Effector memory CD4-positive, alpha-beta T cell (primary cell): ENCODE measurements at regions not wholly inside any gene's neighbourhood (a gene's known extent, or its start where the extent isn't known, plus 50 kb on each side); places are given as distances from the start of the nearest gene placed in this dataset.

Source experiments
- DNase-seq, 3 donors: peaks; one replicate each; pipeline ENCODE4 v3.0.0-alpha.2; 2020
- H3K27ac ChIP-seq: 2 replicates; pipeline ENCODE4 v1.7.0; 2013; ENCODE audit warnings: mild to moderate bottlenecking, low read length, moderate library complexity; ENCODE audit not compliant: insufficient read depth, poor library complexity, severe bottlenecking
- H3K27me3 ChIP-seq: replicated peaks from 2 replicates; pipeline ENCODE4 v1.7.0; 2013; ENCODE audit warnings: mild to moderate bottlenecking, low read length; ENCODE audit not compliant: insufficient read depth, control insufficient read depth, poor library complexity, severe bottlenecking
- H3K36me3 ChIP-seq: 2 replicates; pipeline ENCODE4 v1.7.0; 2013; ENCODE audit warnings: mild to moderate bottlenecking, low read length, moderate library complexity; ENCODE audit not compliant: control insufficient read depth, insufficient read depth
- H3K4me1 ChIP-seq: 2 replicates; pipeline ENCODE4 v1.7.0; 2013; ENCODE audit warnings: low read length, mild to moderate bottlenecking; ENCODE audit not compliant: control insufficient read depth, insufficient read depth, poor library complexity, severe bottlenecking
- H3K4me3 ChIP-seq: 2 replicates; pipeline ENCODE4 v1.7.0; 2013; ENCODE audit warnings: low read length, low read depth, mild to moderate bottlenecking; ENCODE audit not compliant: insufficient read depth, poor library complexity, severe bottlenecking
- H3K9me3 ChIP-seq: 2 replicates; pipeline ENCODE4 v1.7.0; 2013; ENCODE audit warnings: mild to moderate bottlenecking, low read length, moderate library complexity; ENCODE audit not compliant: control insufficient read depth

DNA sequence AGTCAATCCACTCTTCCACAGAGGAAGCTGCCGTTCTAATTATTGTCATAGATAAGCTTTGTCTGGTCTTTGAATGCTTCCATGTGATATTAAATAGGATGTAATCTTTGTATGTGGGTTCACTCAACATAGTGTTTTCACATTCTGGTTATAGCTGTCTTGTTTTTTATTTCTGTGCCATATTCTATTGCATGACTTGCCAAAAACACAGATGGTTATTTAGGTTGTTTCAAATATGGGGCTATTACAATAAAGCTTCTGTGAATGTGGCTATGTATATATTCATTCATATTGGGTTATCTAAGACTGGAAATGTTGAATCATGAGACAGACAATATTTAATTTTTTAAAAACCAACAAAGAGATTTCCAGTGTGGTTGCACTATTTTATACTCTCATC is 1109.3 kb upstream of the LRRTM3 start:
- no peak overlapping the region for H3K27ac ChIP-seq
- H3K27me3 ChIP-seq: no peaks in the 10 kb centered on the region
- no peak overlapping the region for H3K4me3 ChIP-seq
- no peaks in the 10 kb centered on the region for H3K4me1 ChIP-seq
- no peaks in the 10 kb centered on the region for H3K36me3 ChIP-seq
- no peaks in the 10 kb centered on the region for H3K9me3 ChIP-seq
- DNase-seq: no peak

DNA sequence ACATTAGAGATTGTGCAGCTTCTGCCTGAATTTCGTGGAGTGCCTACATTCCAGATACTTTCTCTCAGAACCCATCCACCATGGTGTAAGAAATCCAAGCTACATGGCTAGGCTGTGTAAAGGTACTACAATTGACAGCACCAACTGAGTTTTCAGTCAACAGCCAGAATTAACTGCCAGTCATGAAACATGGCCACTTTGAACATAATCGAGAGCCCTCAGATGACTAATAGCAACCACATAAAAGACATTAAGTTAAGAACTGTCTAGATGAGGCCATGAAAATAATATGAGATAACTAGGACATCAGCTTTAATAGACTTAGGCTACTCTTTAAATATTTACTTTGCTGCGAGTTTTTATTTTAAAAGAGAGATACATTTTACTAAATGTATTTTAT is 1106.8 kb upstream of the LRRTM3 start:
- Histone ChIP-seq H3K4me3 (no peak overlapping the region), H3K36me3 (no peaks in the 10 kb centered on the region), H3K27ac (no peak overlapping the region), H3K27me3 (no peaks in the 10 kb centered on the region), H3K9me3 (no peaks in the 10 kb centered on the region), H3K4me1 (no peaks in the 10 kb centered on the region)
- no peak for DNase-seq

DNA sequence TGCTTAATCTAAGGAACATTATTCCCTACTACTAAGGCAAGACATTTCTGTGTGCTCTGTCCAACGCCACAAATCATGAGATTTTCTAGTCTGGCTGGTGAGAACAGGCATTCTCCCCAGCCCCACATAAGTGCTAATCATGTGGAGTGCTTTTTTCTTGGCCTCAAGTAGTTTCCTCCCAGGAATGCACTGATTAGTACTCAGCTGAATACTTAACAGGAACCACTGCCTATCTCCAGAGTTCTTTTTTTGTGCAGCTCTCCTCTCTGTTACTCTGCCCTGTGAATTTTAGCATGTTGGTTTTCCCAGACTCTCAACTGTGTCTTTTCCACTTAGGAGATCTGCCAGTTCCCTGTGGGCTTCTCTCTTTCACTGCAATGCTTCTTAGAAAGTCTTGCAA is 1098.5 kb upstream of the LRRTM3 start:
- H3K27ac ChIP-seq: no peak overlapping the region
- DNase-seq: no peak
- H3K9me3 ChIP-seq: no peaks in the 10 kb centered on the region
- H3K4me3 ChIP-seq: no peak overlapping the region
- no peaks in the 10 kb centered on the region for H3K4me1 ChIP-seq
- no peaks in the 10 kb centered on the region for H3K27me3 ChIP-seq
- H3K36me3 ChIP-seq: no peaks in the 10 kb centered on the region

DNA sequence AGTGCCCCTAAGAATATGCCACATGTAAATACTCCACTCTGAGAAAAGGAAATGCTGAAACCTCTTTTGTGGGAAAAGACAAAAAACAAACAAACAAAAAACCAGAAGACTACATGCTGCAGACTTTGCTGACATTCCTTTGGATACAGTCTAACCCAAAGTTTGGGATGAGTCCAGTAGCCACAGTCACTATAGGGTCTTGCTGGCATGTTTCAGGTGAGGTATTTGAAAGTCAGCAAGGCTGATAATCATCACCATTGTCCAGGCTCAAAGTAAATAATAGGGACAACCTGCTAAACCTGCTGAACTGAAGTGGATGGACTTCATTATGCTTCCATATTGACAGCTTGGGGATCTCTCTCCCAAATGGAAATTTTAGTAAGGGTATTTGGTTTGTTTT is 1087.0 kb upstream of the LRRTM3 start:
- no peak for DNase-seq
- no peaks in the 10 kb centered on the region for H3K27me3 ChIP-seq
- H3K4me3 ChIP-seq: no peak overlapping the region
- H3K9me3 ChIP-seq: no peaks in the 10 kb centered on the region
- no peaks in the 10 kb centered on the region for H3K4me1 ChIP-seq
- no peaks in the 10 kb centered on the region for H3K36me3 ChIP-seq
- H3K27ac ChIP-seq: no peak overlapping the region

DNA sequence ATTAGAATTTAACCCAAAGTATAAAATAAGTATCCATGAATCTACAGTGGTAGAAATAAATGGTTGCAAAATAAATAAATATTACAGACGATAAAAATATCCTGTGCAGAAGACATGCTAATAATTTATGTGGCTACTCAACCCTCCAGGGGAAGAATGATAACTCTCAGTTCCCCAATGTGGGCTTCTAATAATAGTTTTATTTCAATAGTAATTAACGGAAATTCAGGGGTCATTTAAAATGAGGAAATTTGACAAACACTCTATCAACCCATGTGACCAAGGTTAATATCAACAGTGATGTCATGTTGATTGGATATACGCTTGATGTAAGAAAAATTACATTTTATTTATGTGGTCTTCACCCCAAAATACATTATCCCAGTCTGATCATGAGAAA is 1082.6 kb upstream of the LRRTM3 start:
- Histone ChIP-seq H3K9me3 (no peaks in the 10 kb centered on the region), H3K36me3 (no peaks in the 10 kb centered on the region), H3K4me1 (no peaks in the 10 kb centered on the region), H3K4me3 (no peak overlapping the region), H3K27ac (no peak overlapping the region), H3K27me3 (no peaks in the 10 kb centered on the region)
- DNase-seq: no peak

DNA sequence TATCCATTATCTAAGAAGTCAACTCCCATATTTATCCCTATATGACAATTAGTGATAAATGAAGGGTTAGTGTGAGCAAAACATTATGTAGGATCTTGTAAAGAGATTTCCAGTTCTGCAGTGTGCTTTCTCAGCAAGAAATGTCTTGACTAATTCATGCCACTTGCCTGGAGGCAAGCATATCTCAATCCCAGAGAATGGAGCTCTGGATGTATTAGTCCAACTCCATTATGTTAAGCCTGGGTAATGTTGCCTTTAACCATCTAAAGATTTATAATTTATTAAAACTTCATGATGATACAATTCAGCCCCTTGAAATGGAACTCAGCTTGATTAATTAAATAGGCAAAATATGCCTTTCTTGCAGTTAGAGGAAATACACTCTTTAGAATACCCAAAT is 1079.9 kb upstream of the LRRTM3 start:
- Histone ChIP-seq H3K27me3 (no peaks in the 10 kb centered on the region), H3K4me1 (no peaks in the 10 kb centered on the region), H3K9me3 (no peaks in the 10 kb centered on the region), H3K36me3 (no peaks in the 10 kb centered on the region), H3K27ac (no peak overlapping the region), H3K4me3 (no peak overlapping the region)
- no peak for DNase-seq

DNA sequence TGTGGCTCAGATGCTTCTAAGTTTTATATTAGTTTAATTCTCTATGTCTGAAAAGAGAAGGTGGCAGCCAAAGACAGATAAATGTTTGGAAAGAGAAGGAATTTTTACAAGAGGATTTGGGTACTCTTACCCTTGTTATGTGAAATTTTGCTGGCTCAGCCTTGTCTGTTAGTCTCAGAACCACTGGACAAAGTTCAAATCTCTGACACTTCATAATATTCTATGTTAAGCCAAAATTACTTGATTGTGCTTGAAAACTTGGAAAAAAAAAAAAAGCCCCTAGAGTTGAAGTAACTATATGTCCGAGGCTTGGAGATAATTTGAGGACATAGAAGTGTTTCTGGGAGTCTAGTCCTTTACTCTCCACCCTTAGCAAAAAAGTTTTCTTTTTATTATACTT is 1079.3 kb upstream of the LRRTM3 start:
- no peak overlapping the region for H3K4me3 ChIP-seq
- H3K36me3 ChIP-seq: no peaks in the 10 kb centered on the region
- no peak for DNase-seq
- no peak overlapping the region for H3K27ac ChIP-seq
- no peaks in the 10 kb centered on the region for H3K9me3 ChIP-seq
- H3K4me1 ChIP-seq: no peaks in the 10 kb centered on the region
- H3K27me3 ChIP-seq: no peaks in the 10 kb centered on the region

DNA sequence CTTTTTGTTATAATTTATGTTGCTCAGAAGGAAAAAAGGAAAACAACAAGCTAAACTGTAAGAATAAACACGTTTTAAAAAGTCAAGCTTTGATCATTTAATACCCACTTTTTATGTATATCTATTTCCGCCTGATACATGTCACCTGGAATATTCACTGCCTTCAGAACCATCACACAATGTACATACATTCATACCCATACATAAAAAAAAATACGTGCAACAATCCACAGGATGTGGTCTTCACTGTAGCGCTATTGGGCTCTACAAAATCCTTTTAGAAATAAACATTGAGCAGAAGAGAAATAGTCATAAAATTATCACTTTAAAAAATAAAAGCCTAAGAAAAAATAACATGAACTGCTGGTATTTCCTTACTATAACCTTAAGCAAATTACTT is 1078.9 kb upstream of the LRRTM3 start:
- Histone ChIP-seq H3K36me3 (no peaks in the 10 kb centered on the region), H3K4me3 (no peak overlapping the region), H3K27ac (no peak overlapping the region), H3K27me3 (no peaks in the 10 kb centered on the region), H3K4me1 (no peaks in the 10 kb centered on the region), H3K9me3 (no peaks in the 10 kb centered on the region)
- no peak for DNase-seq

DNA sequence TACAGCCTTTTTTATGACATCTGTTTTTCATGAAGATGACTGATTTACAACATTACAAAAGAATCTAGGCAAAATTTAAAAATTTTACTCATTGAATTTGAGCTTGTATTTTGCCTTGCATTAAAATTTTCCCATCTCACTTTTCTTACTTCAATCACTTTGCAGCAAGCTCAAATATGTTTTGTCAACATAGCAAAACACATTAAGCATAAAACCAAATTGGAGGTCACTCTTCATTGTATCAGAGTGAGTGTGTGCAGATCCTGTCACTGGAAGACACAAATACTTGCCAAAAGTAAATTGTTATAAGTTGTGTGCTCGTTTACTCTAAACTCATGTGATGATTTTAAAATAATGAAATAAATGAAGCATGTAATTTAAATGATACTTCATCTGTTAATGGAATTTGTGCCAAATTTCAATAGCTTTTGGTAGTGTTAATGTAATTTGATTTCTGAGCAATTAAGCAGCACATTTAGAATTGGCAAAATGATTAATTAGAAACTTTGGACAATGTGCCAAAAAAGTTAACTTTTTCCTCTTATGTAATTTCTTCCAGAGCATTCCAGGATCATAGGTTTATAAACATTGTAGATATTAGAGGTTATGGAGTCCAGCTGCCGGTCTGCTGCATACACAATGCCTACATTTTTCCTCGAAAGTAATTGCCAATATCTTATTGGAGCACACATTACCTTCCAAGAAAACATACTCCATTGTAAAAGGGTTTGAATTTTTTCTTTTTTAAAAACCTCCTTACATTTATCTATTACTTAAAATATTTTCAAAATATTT is 1078.2 kb upstream of the LRRTM3 start:
- Histone ChIP-seq H3K27me3 (no peaks in the 10 kb centered on the region), H3K9me3 (no peaks in the 10 kb centered on the region), H3K4me3 (no peak overlapping the region), H3K4me1 (no peaks in the 10 kb centered on the region), H3K36me3 (no peaks in the 10 kb centered on the region), H3K27ac (no peak overlapping the region)
- DNase-seq: no peak

DNA sequence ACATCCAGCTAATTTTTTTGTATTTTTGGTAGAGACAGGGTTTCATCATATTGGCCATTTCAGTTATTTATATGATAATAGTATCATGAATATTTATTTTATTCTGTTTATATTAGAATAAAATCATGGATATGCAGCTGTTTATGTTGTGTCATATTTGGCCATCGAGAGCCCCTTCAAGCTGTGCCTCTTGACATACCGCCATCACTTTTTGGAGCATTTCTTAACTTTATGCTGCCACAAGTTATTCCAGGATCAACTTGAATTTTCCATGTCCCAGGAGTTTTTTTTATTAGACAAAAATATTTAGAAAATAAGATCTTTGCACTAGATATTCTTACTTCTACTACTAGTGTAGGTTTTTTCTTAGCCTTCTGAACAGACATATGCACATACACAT is 1067.0 kb upstream of the LRRTM3 start:
- no peaks in the 10 kb centered on the region for H3K27me3 ChIP-seq
- no peaks in the 10 kb centered on the region for H3K36me3 ChIP-seq
- H3K4me3 ChIP-seq: no peak overlapping the region
- no peak overlapping the region for H3K27ac ChIP-seq
- DNase-seq: no peak
- H3K4me1 ChIP-seq: no peaks in the 10 kb centered on the region
- H3K9me3 ChIP-seq: no peaks in the 10 kb centered on the region
